ENCODE measurements at regions not wholly inside any gene's neighbourhood (a gene's known extent, or its start where the extent isn't known, plus 50 kb on each side); places are given as distances from the start of the nearest gene placed in this dataset.

- H3K4me1 ChIP-seq, result peaks cover 0 to 5% (median 0%) of the 10 kb centered on the region in 4 donors
- TF ChIP-seq EP300 (IDR thresholded peaks at IDR 0.05) (no peak), POLR2A (IDR thresholded peaks at IDR 0.05) (no peak), CTCF (IDR thresholded peaks at IDR 0.05) (no peak)
- H3K9me3 ChIP-seq, result no peaks in the 10 kb centered on the region
- no peak for DNase-seq (ENCODE audit: low spot score in 2 of 2)
- no peaks in the 10 kb centered on the region for H3K27me3 ChIP-seq
- H3K4me3 ChIP-seq, result no peak overlapping the region
- H3K36me3 ChIP-seq, result no peaks in the 10 kb centered on the region
- H3K27ac ChIP-seq, result no peak overlapping the region
- WGBS, 2 donors, result 96 to 97% methylated on average over 6 of the region's 6 CpGs
Measured at GRCh38 chr9:16182784-16183183, 629.9 kb downstream of the CCDC171 start.

GRCh38 chr9:16184964-16185646, 632.3 kb downstream of the CCDC171 start:
- Histone ChIP-seq H3K4me3 (no peak overlapping the region), H3K27ac (no peak overlapping the region), H3K36me3 (no peaks in the 10 kb centered on the region), H3K4me1 (peaks cover 0 to 5% (median 0%) of the 10 kb centered on the region in 4 donors), H3K27me3 (no peaks in the 10 kb centered on the region), H3K9me3 (peaks cover 0 to 9% (median 1%) of the 10 kb centered on the region in 4 donors)
- TF ChIP-seq EP300 (IDR thresholded peaks at IDR 0.05) (no peak), CTCF (IDR thresholded peaks at IDR 0.05) (no peak), POLR2A (IDR thresholded peaks at IDR 0.05) (no peak)
- no peak for DNase-seq (ENCODE audit: low spot score in 2 of 2)
- 95 to 96% methylated on average over 4 of the region's 4 CpGs for WGBS, 2 donors

- Histone ChIP-seq H3K9me3 (peaks cover 0 to 10% (median 1%) of the 10 kb centered on the region in 4 donors), H3K4me1 (peaks cover 0 to 18% (median 0%) of the 10 kb centered on the region in 4 donors), H3K27ac (no peak overlapping the region), H3K4me3 (no peak overlapping the region), H3K36me3 (no peaks in the 10 kb centered on the region), H3K27me3 (no peaks in the 10 kb centered on the region)
- 59 to 77% methylated on average over 3 of the region's 3 CpGs for WGBS, 2 donors
- no peak for DNase-seq (ENCODE audit: low spot score in 2 of 2)
- no peak for TF ChIP-seq CTCF (IDR thresholded peaks at IDR 0.05)
- TF ChIP-seq POLR2A (IDR thresholded peaks at IDR 0.05), result no peak
- TF ChIP-seq EP300 (IDR thresholded peaks at IDR 0.05), result no peak
Measured at GRCh38 chr9:16191191-16191590, 638.3 kb downstream of the CCDC171 start.

GRCh38 chr9:16191691-16192402, 639.0 kb downstream of the CCDC171 start:
- 2 to 4% methylated on average over 7 to 14 of the region's 14 CpGs for WGBS, 2 donors

More at GRCh38 chr9:16191691-16192402, 639.0 kb downstream of the CCDC171 start:
- H3K4me1 ChIP-seq, result peaks cover 0 to 18% (median 0%) of the 10 kb centered on the region in 4 donors
- peak overlapping the region in 1 of 4 donors; percentile 22 for H3K27ac ChIP-seq
- no peaks in the 10 kb centered on the region for H3K36me3 ChIP-seq
- peak in 1 of 2 donors; percentile 54 for TF ChIP-seq EP300 (IDR thresholded peaks at IDR 0.05)
- peak; percentile 61 to 86 (median 79) for TF ChIP-seq CTCF (IDR thresholded peaks at IDR 0.05)
- no peak for TF ChIP-seq POLR2A (IDR thresholded peaks at IDR 0.05)
- H3K4me3 ChIP-seq, result no peak overlapping the region
- peaks cover 0 to 10% (median 1%) of the 10 kb centered on the region in 4 donors for H3K9me3 ChIP-seq
- H3K27me3 ChIP-seq, result no peaks in the 10 kb centered on the region
- DNase-seq (ENCODE audit: low spot score in 2 of 2), result peak; percentile 76 to 79

Measured in tibial nerve (tissue), 4 donors.